H9 (cell line): ENCODE measurements at regions not wholly inside any gene's neighbourhood (a gene's known extent, or its start where the extent isn't known, plus 50 kb on each side); places are given as distances from the start of the nearest gene placed in this dataset.

ENCODE experiments used
- DNase-seq: peaks from one replicate; pipeline ENCODE4 v3.0.0-alpha.2; 2017
- H2AFZ ChIP-seq: one replicate; pipeline ENCODE4 v1.6.1; 2013; ENCODE audit warnings: mild to moderate bottlenecking, low read length, control low read depth, moderate library complexity
- H2AK5ac ChIP-seq: 2 replicates; pipeline ENCODE4 v1.6.1; 2013; ENCODE audit warnings: low read length, control low read depth, mixed read lengths; ENCODE audit not compliant: insufficient read length
- H2BK120ac ChIP-seq: one replicate; pipeline ENCODE4 v1.6.1; 2013; ENCODE audit warnings: low read depth, mild to moderate bottlenecking, low read length, control low read depth, inconsistent platforms; ENCODE audit not compliant: poor library complexity, severe bottlenecking
- H2BK12ac ChIP-seq: 2 replicates; pipeline ENCODE4 v1.6.1; 2013; ENCODE audit warnings: low read length, control low read depth, mixed read lengths, low read depth; ENCODE audit not compliant: insufficient read length
- H2BK15ac ChIP-seq: 2 replicates; pipeline ENCODE4 v1.6.1; 2013; ENCODE audit warnings: low read depth, low read length, control low read depth
- H2BK20ac ChIP-seq: one replicate; pipeline ENCODE4 v1.6.1; 2013; ENCODE audit warnings: low read depth, mild to moderate bottlenecking, low read length, control low read depth, inconsistent platforms; ENCODE audit not compliant: poor library complexity, severe bottlenecking
- H2BK5ac ChIP-seq: 2 replicates; pipeline ENCODE4 v1.6.1; 2013; ENCODE audit warnings: low read length, control low read depth, mixed read lengths; ENCODE audit not compliant: insufficient read length
- H3K14ac ChIP-seq: 2 replicates; pipeline ENCODE4 v1.6.1; 2013; ENCODE audit warnings: low read length, control low read depth; ENCODE audit not compliant: insufficient read depth
- H3K18ac ChIP-seq: 2 replicates; pipeline ENCODE4 v1.6.1; 2013; ENCODE audit warnings: low read depth, mild to moderate bottlenecking, mixed read lengths, low read length, control low read depth; ENCODE audit not compliant: insufficient read length
- H3K23ac ChIP-seq: 2 replicates; pipeline ENCODE4 v1.6.1; 2013; ENCODE audit warnings: low read length, control low read depth, mixed read lengths, low read depth; ENCODE audit not compliant: insufficient read length
- H3K23me2 ChIP-seq: 2 replicates; pipeline ENCODE4 v1.6.1; 2013; ENCODE audit warnings: low read depth, mild to moderate bottlenecking, mixed read lengths, low read length, control low read depth; ENCODE audit not compliant: insufficient read length, poor library complexity, severe bottlenecking
- H3K27ac ChIP-seq: 2 replicates; pipeline ENCODE4 v1.5.1; 2013; ENCODE audit warnings: low read length, control low read depth, mixed read lengths, low read depth; ENCODE audit not compliant: insufficient read length
- H3K27me3 ChIP-seq: 2 replicates; pipeline ENCODE4 v1.6.1; 2013; ENCODE audit warnings: low read length, control low read depth, inconsistent platforms; ENCODE audit not compliant: insufficient read depth
- H3K4ac ChIP-seq: 2 replicates; pipeline ENCODE4 v1.6.1; 2013; ENCODE audit warnings: low read depth, mild to moderate bottlenecking, control low read depth, inconsistent platforms, low read length, moderate library complexity
- H3K4me1 ChIP-seq: 2 replicates; pipeline ENCODE4 v1.6.1; 2013; ENCODE audit warnings: low read length, control low read depth, inconsistent platforms; ENCODE audit not compliant: insufficient read depth
- H3K4me2 ChIP-seq: 2 replicates; pipeline ENCODE4 v1.6.1; 2013; ENCODE audit warnings: low read length, control low read depth, mixed read lengths; ENCODE audit not compliant: insufficient read length, insufficient read depth
- H3K56ac ChIP-seq: 2 replicates; pipeline ENCODE4 v1.6.1; 2013; ENCODE audit warnings: low read depth, mild to moderate bottlenecking, mixed read lengths, low read length, control low read depth; ENCODE audit not compliant: insufficient read length
- H3K79me1 ChIP-seq: 2 replicates; pipeline ENCODE4 v1.6.1; 2013; ENCODE audit warnings: low read depth, mild to moderate bottlenecking, moderate library complexity, low read length, control low read depth, inconsistent platforms; ENCODE audit not compliant: insufficient read depth, poor library complexity, severe bottlenecking
- H3K79me2 ChIP-seq: 2 replicates; pipeline ENCODE4 v1.6.1; 2013; ENCODE audit warnings: low read length, control low read depth, inconsistent platforms; ENCODE audit not compliant: insufficient read depth
- H3K9ac ChIP-seq: 2 replicates; pipeline ENCODE4 v1.6.1; 2013; ENCODE audit warnings: low read length, control low read depth, mixed read lengths; ENCODE audit not compliant: insufficient read length; ENCODE audit errors: extremely low read depth
- H3K9me3 ChIP-seq: one replicate; pipeline ENCODE4 v1.6.1; 2013; ENCODE audit warnings: low read depth, low read length, inconsistent platforms; ENCODE audit not compliant: control insufficient read depth
- H3T11ph ChIP-seq: one replicate; pipeline ENCODE4 v1.6.1; 2013; ENCODE audit warnings: mild to moderate bottlenecking, low read length, control low read depth, inconsistent platforms
- H4K20me1 ChIP-seq: one replicate; pipeline ENCODE4 v1.6.1; 2013; ENCODE audit not compliant: control insufficient read depth, insufficient read length, insufficient read depth
- H4K5ac ChIP-seq: 2 replicates; pipeline ENCODE4 v1.6.1; 2013; ENCODE audit warnings: low read depth, mild to moderate bottlenecking, mixed read lengths, low read length, control low read depth; ENCODE audit not compliant: insufficient read length
- H4K8ac ChIP-seq: replicated peaks from 2 replicates; pipeline ENCODE4 v1.6.1; 2013; ENCODE audit warnings: low read length, control low read depth, mixed read lengths, low read depth; ENCODE audit not compliant: insufficient read length
- H4K91ac ChIP-seq: 2 replicates; pipeline ENCODE4 v1.6.1; 2013; ENCODE audit warnings: low read depth, mild to moderate bottlenecking, moderate library complexity, mixed read lengths, low read length, control low read depth; ENCODE audit not compliant: insufficient read length
- H3K27ac Mint-ChIP-seq, 3 experiments: 2 replicates in 2 of 3; 3 replicates in 1 of 3; pipeline ENCODE4 v1.8.0; 2020 to 2021; ENCODE audit warnings: mixed read lengths in 3 of 3, mild to moderate bottlenecking in 1 of 3, moderate library complexity in 1 of 3
- H3K27me3 Mint-ChIP-seq: 2 replicates; pipeline ENCODE4 v1.8.0; 2021; ENCODE audit warnings: low read depth, mild to moderate bottlenecking, moderate library complexity, mixed read lengths
- H3K36me3 Mint-ChIP-seq, 3 experiments: 2 replicates in 2 of 3; 3 replicates in 1 of 3; pipeline ENCODE4 v1.8.0; 2020 to 2021; ENCODE audit warnings: low read depth in 3 of 3, mixed read lengths in 3 of 3; ENCODE audit not compliant: insufficient read depth in 1 of 3
- H3K4me1 Mint-ChIP-seq, 2 experiments: 2 replicates each; pipeline ENCODE4 v1.8.0; 2020; ENCODE audit warnings: mixed read lengths in 2 of 2
- H3K4me3 Mint-ChIP-seq, 2 experiments: 2 replicates in 1 of 2; 3 replicates in 1 of 2; pipeline ENCODE4 v1.8.0; 2020 to 2021; ENCODE audit warnings: mild to moderate bottlenecking in 2 of 2, mixed read lengths in 2 of 2, moderate library complexity in 1 of 2
- H3K9me3 Mint-ChIP-seq, 2 experiments: 2 replicates in 1 of 2; 3 replicates in 1 of 2; pipeline ENCODE4 v1.8.0; 2020; ENCODE audit warnings: mild to moderate bottlenecking in 2 of 2, mixed read lengths in 2 of 2, moderate library complexity in 1 of 2
- WGBS: extraction: QIAGEN DNeasy Blood & Tissue Kit; methylation state at CpG from one replicate; pipeline ENCODE4 v1.1.7; 2013; ENCODE audit warnings: missing lambda C conversion rate, low lambda C conversion rate, mixed read lengths; ENCODE audit not compliant: insufficient read length; ENCODE audit errors: extremely low coverage; 5-methylcytosine and 5-hydroxymethylcytosine counted together
- TF ChIP-seq, protein P1 (sequence below): fragments of 200-600 bp; sonication (generic); conservative IDR thresholded peaks from 3 replicates; pipeline ENCODE4 v1.8.0; 2021; ENCODE audit warnings: antibody characterized with exemption, mild to moderate bottlenecking

DNA sequence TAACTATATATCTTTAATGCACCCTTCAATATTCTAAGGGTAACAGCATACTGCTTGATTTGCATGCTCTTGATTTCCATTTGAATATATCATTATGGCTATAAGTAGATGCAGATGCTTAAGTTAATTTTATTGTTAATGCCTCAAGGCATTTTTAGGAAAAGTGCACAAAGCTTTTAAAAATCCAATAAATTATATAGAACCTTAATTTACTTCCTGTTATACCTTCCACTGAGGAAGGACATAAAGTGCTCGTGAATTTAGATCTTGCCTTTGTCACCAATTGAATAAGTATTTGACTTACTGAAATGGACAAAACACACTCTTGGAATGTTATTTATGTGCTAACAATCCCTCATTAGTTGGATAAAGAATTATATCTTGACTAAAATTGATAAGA, 276.7 kb upstream of the CCDC54 start:
- Histone ChIP-seq H3K4ac (no peak overlapping the region), H3K4me2 (no peak overlapping the region), H2BK12ac (no peak overlapping the region), H2BK20ac (no peak overlapping the region), H4K20me1 (no peaks in the 10 kb centered on the region), H4K91ac (no peak overlapping the region), H2AFZ (no peak overlapping the region), H3K9ac (no peak overlapping the region), H4K5ac (no peak overlapping the region), H2BK15ac (no peak overlapping the region), H3K27me3 (no peaks in the 10 kb centered on the region), H3K27ac (no peak overlapping the region), H3K4me1 (no peaks in the 10 kb centered on the region), H2BK5ac (no peak overlapping the region), H3K56ac (no peak overlapping the region), H3K23ac (no peak overlapping the region), H3K79me2 (no peaks in the 10 kb centered on the region), H3T11ph (no peak overlapping the region), H3K18ac (no peak overlapping the region), H2AK5ac (no peak overlapping the region), H4K8ac (no peak overlapping the region), H3K79me1 (no peaks in the 10 kb centered on the region), H3K9me3 (no peaks in the 10 kb centered on the region), H3K14ac (no peak overlapping the region), H3K23me2 (no peaks in the 10 kb centered on the region), H2BK120ac (no peak overlapping the region)
- Mint-ChIP-seq H3K9me3 (peaks cover 15 to 17% of the 10 kb centered on the region in 2 experiments), H3K4me1 (peaks cover 3% of the 10 kb centered on the region in 2 experiments; a peak in 2 of 4 replicates), H3K36me3 (peaks cover 0 to 26% (median 10%) of the 10 kb centered on the region in 3 experiments; a peak in 5 of 7 replicates), H3K27me3 (no peaks in the 10 kb centered on the region), H3K4me3 (no peak overlapping the region), H3K27ac (no peak overlapping the region)
- TF ChIP-seq, protein P1, sequence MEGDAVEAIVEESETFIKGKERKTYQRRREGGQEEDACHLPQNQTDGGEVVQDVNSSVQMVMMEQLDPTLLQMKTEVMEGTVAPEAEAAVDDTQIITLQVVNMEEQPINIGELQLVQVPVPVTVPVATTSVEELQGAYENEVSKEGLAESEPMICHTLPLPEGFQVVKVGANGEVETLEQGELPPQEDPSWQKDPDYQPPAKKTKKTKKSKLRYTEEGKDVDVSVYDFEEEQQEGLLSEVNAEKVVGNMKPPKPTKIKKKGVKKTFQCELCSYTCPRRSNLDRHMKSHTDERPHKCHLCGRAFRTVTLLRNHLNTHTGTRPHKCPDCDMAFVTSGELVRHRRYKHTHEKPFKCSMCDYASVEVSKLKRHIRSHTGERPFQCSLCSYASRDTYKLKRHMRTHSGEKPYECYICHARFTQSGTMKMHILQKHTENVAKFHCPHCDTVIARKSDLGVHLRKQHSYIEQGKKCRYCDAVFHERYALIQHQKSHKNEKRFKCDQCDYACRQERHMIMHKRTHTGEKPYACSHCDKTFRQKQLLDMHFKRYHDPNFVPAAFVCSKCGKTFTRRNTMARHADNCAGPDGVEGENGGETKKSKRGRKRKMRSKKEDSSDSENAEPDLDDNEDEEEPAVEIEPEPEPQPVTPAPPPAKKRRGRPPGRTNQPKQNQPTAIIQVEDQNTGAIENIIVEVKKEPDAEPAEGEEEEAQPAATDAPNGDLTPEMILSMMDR, result no peak
- no CpG with 5 or more reads among the region's 1 CpG for WGBS
- no peak for DNase-seq
